Lung (tissue), 11 donors: ENCODE measurements at regions not wholly inside any gene's neighbourhood (a gene's known extent, or its start where the extent isn't known, plus 50 kb on each side); places are given as distances from the start of the nearest gene placed in this dataset.

Experiments used
- ATAC-seq: fragments of 200-7000 bp; cut with Tn5 transposase; one replicate; pipeline ENCODE4 v1.9.1; 2020; ENCODE audit warnings: moderate number of reproducible peaks; ENCODE audit not compliant: insufficient read depth, low FRiP score
- DNase-seq, 3 donors: peaks; one replicate each; pipeline ENCODE4 v3.0.0-alpha.2; 2013 to 2017
- H3K27ac ChIP-seq, 2 donors: one replicate each; pipeline ENCODE4 v1.5.1; 2013; ENCODE audit warnings: mild to moderate bottlenecking in 2 of 2, moderate library complexity in 2 of 2, control low read depth in 1 of 2, inconsistent platforms in 1 of 2, low read depth in 1 of 2, low read length in 1 of 2
- H3K27me3 ChIP-seq, 3 donors: one replicate each; pipeline ENCODE4 v1.5.1; 2013; ENCODE audit warnings: low read length in 2 of 3; ENCODE audit not compliant: control insufficient read depth in 3 of 3, insufficient read depth in 3 of 3
- H3K36me3 ChIP-seq, 4 donors: one replicate each; pipeline ENCODE4 v1.5.1; 2013; ENCODE audit warnings: low read length in 4 of 4, mild to moderate bottlenecking in 1 of 4, moderate library complexity in 1 of 4; ENCODE audit not compliant: control insufficient read depth in 4 of 4, insufficient read depth in 4 of 4
- H3K4me1 ChIP-seq, 5 donors: one replicate each; pipeline ENCODE4 v1.5.1; 2013; ENCODE audit warnings: low read length in 5 of 5, mild to moderate bottlenecking in 2 of 5, moderate library complexity in 1 of 5; ENCODE audit not compliant: control insufficient read depth in 5 of 5, insufficient read depth in 5 of 5
- H3K4me3 ChIP-seq: one replicate; pipeline ENCODE4 v1.5.1; 2013; ENCODE audit warnings: mild to moderate bottlenecking, control low read depth, moderate library complexity
- H3K9ac ChIP-seq, 2 donors: one replicate each; pipeline ENCODE4 v1.5.1; 2013; ENCODE audit warnings: low read length in 2 of 2, control low read depth in 1 of 2; ENCODE audit not compliant: insufficient read depth in 1 of 2
- H3K9me3 ChIP-seq, 4 donors: one replicate each; pipeline ENCODE4 v1.5.1; 2013; ENCODE audit warnings: low read length in 3 of 4, mild to moderate bottlenecking in 1 of 4, moderate library complexity in 1 of 4; ENCODE audit not compliant: control insufficient read depth in 4 of 4, insufficient read depth in 3 of 4
- WGBS, 2 donors: extraction: QIAGEN DNeasy Blood & Tissue Kit; methylation state at CpG; one replicate each; pipeline ENCODE4 v1.1.7; 2013; 5-methylcytosine and 5-hydroxymethylcytosine counted together
- TF ChIP-seq, protein P1 (sequence below): IDR thresholded peaks from 2 replicates; pipeline ENCODE4 v1.5.1; 2012; ENCODE audit warnings: mild to moderate bottlenecking; ENCODE audit errors: control extremely low read depth, extremely low read depth
- donor health status: control.
- donor health status: control.
- donor health status: Bipolar disorder and iron deficiency.
- donor health status: healthy.
- donor health status: DM: yes; HTN: yes; CAD: no.

DNA sequence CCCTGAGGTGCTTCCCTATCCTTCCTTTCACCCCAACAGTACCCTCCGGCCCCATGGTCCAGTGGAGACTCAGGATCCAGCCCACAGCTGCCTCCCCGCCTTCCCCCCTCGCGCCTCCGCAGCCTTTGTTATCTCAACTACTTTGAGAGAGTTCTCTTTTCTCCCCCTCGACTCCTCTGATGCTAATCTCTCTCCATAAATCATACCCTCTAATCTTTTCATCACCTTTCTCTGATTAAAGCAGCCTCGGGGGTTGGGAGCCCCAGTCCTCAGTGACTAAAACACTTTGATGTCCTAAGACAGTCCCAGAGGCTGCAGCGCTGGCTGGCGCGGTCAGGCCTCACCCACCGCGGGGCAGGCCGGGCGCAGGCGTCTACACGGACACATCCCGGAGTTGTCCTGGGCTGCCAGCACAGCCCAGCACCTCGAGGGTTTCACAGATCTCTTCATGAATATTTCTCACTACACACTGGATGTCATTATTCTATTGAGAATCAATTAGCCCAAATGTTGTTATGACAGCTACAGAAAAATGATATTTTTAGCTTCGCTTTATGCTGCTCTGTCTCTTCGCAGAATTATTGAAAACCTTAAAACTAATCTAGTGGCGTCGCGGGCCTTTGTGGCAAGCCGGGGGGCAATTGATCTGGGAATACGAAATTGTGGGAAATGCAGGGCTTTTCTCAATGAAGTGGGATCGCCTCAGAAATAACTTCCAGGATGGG lies 289.5 kb downstream of the RRAGC start:
- Histone ChIP-seq H3K27ac (no peak overlapping the region), H3K4me3 (no peak overlapping the region), H3K36me3 (no peaks in the 10 kb centered on the region), H3K27me3 (peaks cover 0 to 5% (median 0%) of the 10 kb centered on the region in 3 donors), H3K4me1 (peaks cover 0 to 13% (median 0%) of the 10 kb centered on the region in 5 donors), H3K9me3 (no peaks in the 10 kb centered on the region), H3K9ac (no peak overlapping the region)
- TF ChIP-seq, protein P1, sequence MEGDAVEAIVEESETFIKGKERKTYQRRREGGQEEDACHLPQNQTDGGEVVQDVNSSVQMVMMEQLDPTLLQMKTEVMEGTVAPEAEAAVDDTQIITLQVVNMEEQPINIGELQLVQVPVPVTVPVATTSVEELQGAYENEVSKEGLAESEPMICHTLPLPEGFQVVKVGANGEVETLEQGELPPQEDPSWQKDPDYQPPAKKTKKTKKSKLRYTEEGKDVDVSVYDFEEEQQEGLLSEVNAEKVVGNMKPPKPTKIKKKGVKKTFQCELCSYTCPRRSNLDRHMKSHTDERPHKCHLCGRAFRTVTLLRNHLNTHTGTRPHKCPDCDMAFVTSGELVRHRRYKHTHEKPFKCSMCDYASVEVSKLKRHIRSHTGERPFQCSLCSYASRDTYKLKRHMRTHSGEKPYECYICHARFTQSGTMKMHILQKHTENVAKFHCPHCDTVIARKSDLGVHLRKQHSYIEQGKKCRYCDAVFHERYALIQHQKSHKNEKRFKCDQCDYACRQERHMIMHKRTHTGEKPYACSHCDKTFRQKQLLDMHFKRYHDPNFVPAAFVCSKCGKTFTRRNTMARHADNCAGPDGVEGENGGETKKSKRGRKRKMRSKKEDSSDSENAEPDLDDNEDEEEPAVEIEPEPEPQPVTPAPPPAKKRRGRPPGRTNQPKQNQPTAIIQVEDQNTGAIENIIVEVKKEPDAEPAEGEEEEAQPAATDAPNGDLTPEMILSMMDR: no peak
- DNase-seq: no peak
- ATAC-seq: no peak
- WGBS, 2 donors: 60 to 68% methylated on average over 26 of the region's 26 CpGs

DNA sequence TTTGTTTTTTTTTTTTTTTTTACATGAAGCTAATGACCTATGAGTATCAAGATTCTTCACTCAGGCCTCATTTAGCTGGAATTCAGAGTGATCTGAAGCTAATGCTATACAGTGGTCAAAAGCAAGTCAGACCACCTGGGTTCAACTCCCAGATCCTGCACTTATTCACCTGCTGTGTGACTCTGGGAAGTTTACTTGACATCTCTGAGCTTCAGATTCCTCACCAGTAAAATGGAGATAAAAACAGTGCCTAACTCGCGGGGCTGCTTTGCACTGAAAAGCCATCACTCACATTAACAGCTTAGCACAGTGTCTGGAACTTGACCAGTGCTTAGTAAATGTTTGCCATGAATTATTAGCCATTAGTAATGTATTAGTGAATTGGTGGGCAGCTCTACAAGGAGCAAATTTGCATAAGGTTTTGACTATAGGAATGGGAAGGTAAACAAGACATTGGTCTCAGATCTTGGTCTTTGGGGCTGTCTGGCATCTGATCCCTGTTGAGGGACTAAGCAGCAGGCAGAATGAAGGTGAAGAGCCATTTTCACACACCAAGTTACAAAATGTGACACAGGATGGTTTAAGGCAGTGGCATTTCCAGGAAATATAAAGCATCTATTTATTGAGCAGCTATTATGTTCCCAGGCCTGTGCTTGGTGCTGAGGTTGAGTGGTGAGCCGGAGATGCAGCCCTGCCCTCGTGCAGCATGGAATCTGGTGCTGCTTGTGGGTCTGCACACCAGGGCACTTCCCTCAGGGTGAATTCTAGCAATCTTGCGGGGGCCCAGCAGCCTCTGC lies 291.3 kb downstream of the RRAGC start:
- H3K4me3 ChIP-seq: no peak overlapping the region
- TF ChIP-seq, protein P1: no peak
- H3K9me3 ChIP-seq: no peaks in the 10 kb centered on the region
- no peaks in the 10 kb centered on the region for H3K27me3 ChIP-seq
- H3K27ac ChIP-seq: no peak overlapping the region
- DNase-seq: no peak
- ATAC-seq: no peak
- H3K9ac ChIP-seq: no peak overlapping the region
- H3K4me1 ChIP-seq: peaks cover 0 to 16% (median 0%) of the 10 kb centered on the region in 5 donors
- H3K36me3 ChIP-seq: no peaks in the 10 kb centered on the region
- 89% methylated on average over 5 of the region's 5 CpGs for WGBS, 2 donors

DNA sequence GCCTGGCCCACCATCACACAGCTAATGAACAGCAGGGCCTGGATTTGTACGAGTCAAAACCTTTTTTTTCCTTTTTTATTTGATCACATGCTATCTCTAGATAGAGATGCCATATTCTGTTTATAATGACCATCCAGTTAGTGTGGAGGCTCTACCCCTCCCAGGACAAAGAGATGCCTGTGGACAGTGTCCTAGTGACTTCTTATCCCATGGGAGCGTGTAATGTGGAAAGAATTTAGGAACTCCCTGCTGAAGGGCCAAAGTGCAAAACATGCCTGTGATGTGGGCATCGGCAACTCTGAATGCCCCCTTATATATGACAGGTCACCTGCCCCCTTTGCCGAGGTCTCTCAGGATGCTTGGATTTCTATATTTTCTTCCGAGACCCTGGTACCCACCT lies 292.2 kb downstream of the RRAGC start:
- no peak overlapping the region for H3K27ac ChIP-seq
- no peaks in the 10 kb centered on the region for H3K9me3 ChIP-seq
- H3K9ac ChIP-seq: no peak overlapping the region
- 84 to 95% methylated on average over 5 of the region's 5 CpGs for WGBS, 2 donors
- DNase-seq (no peak), ATAC-seq (no peak)
- TF ChIP-seq, protein P1: no peak
- H3K36me3 ChIP-seq: no peaks in the 10 kb centered on the region
- peaks cover 0 to 16% (median 0%) of the 10 kb centered on the region in 5 donors for H3K4me1 ChIP-seq
- H3K4me3 ChIP-seq: no peak overlapping the region
- H3K27me3 ChIP-seq: no peaks in the 10 kb centered on the region
